ENCODE measurements at regions not wholly inside any gene's neighbourhood (a gene's known extent, or its start where the extent isn't known, plus 50 kb on each side); places are given as distances from the start of the nearest gene placed in this dataset.
A peak's percentile ranks its signal among the peaks of the same experiment; 100 is the strongest.

GRCh38 chr14:22513066-22513812, 75.8 kb downstream of the DAD1 start:
- DNase-seq = no peak
- in situ Hi-C loops (cut with MboI; ENCODE audit: low sequenced_read_pairs in 4 of 4) = no loop called here
- TF ChIP-seq CTCF (IDR thresholded peaks at IDR 0.05 in 4 of 5, conservative IDR thresholded peaks at IDR 0.05 in 1 of 5) = no peak
- peak in 1 of 2 donors; percentile 9 for TF ChIP-seq POLR2A (IDR thresholded peaks at IDR 0.05)
- no peak for ATAC-seq
- H3K4me1 ChIP-seq = peaks cover 14 to 17% of the 10 kb centered on the region in 2 donors
- intact Hi-C loops (cut with DNase I; ENCODE audit: low total_unique reads) = no loop called here
- no peaks in the 10 kb centered on the region for H3K36me3 ChIP-seq
- H3K4me3 ChIP-seq = no peak overlapping the region
- H3K9me3 ChIP-seq = no peaks in the 10 kb centered on the region
- H3K27me3 ChIP-seq = no peaks in the 10 kb centered on the region
- H3K27ac ChIP-seq = peak overlapping the region; percentile 56 to 65 (median 58)

GRCh38 chr14:22512106-22512814, 76.8 kb downstream of the DAD1 start:
- ATAC-seq (no peak), DNase-seq (no peak)
- Histone ChIP-seq H3K9me3 (no peaks in the 10 kb centered on the region), H3K36me3 (no peaks in the 10 kb centered on the region), H3K4me1 (peaks cover 14 to 17% of the 10 kb centered on the region in 2 donors), H3K27ac (peak overlapping the region; percentile 56 to 65 (median 58)), H3K4me3 (no peak overlapping the region), H3K27me3 (no peaks in the 10 kb centered on the region)
- no peak for TF ChIP-seq CTCF (IDR thresholded peaks at IDR 0.05 in 4 of 5, conservative IDR thresholded peaks at IDR 0.05 in 1 of 5)
- TF ChIP-seq POLR2A (IDR thresholded peaks at IDR 0.05) = no peak
- in situ Hi-C loops (cut with MboI; ENCODE audit: low sequenced_read_pairs in 4 of 4) (no loop called here), intact Hi-C loops (cut with DNase I; ENCODE audit: low total_unique reads) (no loop called here)

- ATAC-seq (no peak), DNase-seq (no peak)
- TF ChIP-seq CTCF (IDR thresholded peaks at IDR 0.05 in 4 of 5, conservative IDR thresholded peaks at IDR 0.05 in 1 of 5) (no peak), POLR2A (IDR thresholded peaks at IDR 0.05) (no peak)
- Histone ChIP-seq H3K27me3 (no peaks in the 10 kb centered on the region), H3K9me3 (no peaks in the 10 kb centered on the region), H3K27ac (no peak overlapping the region), H3K36me3 (no peaks in the 10 kb centered on the region), H3K4me1 (peaks cover 14 to 17% of the 10 kb centered on the region in 2 donors), H3K4me3 (no peak overlapping the region)
- intact Hi-C loops (cut with DNase I; ENCODE audit: low total_unique reads) (no loop called here), in situ Hi-C loops (cut with MboI; ENCODE audit: low sequenced_read_pairs in 4 of 4) (no loop called here)
Measured at GRCh38 chr14:22510527-22511110, 78.4 kb downstream of the DAD1 start.

GRCh38 chr14:22509751-22510300, 79.2 kb downstream of the DAD1 start:
- in situ Hi-C loops (cut with MboI; ENCODE audit: low sequenced_read_pairs in 4 of 4) (no loop called here), intact Hi-C loops (cut with DNase I; ENCODE audit: low total_unique reads) (no loop called here)
- Histone ChIP-seq H3K27ac (no peak overlapping the region), H3K36me3 (no peaks in the 10 kb centered on the region), H3K4me1 (peaks cover 11 to 17% of the 10 kb centered on the region in 2 donors), H3K4me3 (no peak overlapping the region), H3K9me3 (no peaks in the 10 kb centered on the region), H3K27me3 (no peaks in the 10 kb centered on the region)
- ATAC-seq = no peak
- TF ChIP-seq POLR2A (IDR thresholded peaks at IDR 0.05) (no peak), CTCF (IDR thresholded peaks at IDR 0.05 in 4 of 5, conservative IDR thresholded peaks at IDR 0.05 in 1 of 5) (no peak)
- no peak for DNase-seq
